ENCODE measurements at regions not wholly inside any gene's neighbourhood (a gene's known extent, or its start where the extent isn't known, plus 50 kb on each side); places are given as distances from the start of the nearest gene placed in this dataset.
A peak's percentile ranks its signal among the peaks of the same experiment; 100 is the strongest.

- TF ChIP-seq MYC (IDR thresholded peaks at IDR 0.05; ENCODE audit: low read depth, low read length) (no peak), MAX (IDR thresholded peaks at IDR 0.05; ENCODE audit: low read depth, low read length) (no peak), CTCF (IDR thresholded peaks at IDR 0.05; ENCODE audit: low read depth, low read length) (no peak)
- DNase-seq (ENCODE audit: low read depth), result no peak
- no peak overlapping the region for H3K4me3 ChIP-seq (ENCODE audit: low read depth, low read length)
These were observed 312.4 kb upstream of the ECI2 start for GRCh38 chr6:4447639-4448330.

GRCh38 chr6:4446982-4447381 lies 311.6 kb upstream of the ECI2 start:
- H3K4me3 ChIP-seq (ENCODE audit: low read depth, low read length), result no peak overlapping the region
- DNase-seq (ENCODE audit: low read depth), result peak; percentile 18

GRCh38 chr6:4441981-4442434 lies 306.6 kb upstream of the ECI2 start:
- no peak overlapping the region for H3K4me3 ChIP-seq (ENCODE audit: low read depth, low read length)
- TF ChIP-seq MYC (IDR thresholded peaks at IDR 0.05; ENCODE audit: low read depth, low read length), result no peak
- no peak for TF ChIP-seq CTCF (IDR thresholded peaks at IDR 0.05; ENCODE audit: low read depth, low read length)
- no peak for TF ChIP-seq MAX (IDR thresholded peaks at IDR 0.05; ENCODE audit: low read depth, low read length)
- TF ChIP-seq POLR2A (IDR thresholded peaks at IDR 0.05; ENCODE audit: extremely low read depth, insufficient read length), result no peak
- no peak for DNase-seq (ENCODE audit: low read depth)

More at GRCh38 chr6:4446982-4447381, 311.6 kb upstream of the ECI2 start:
- TF ChIP-seq MAX (IDR thresholded peaks at IDR 0.05; ENCODE audit: low read depth, low read length) (no peak), POLR2A (IDR thresholded peaks at IDR 0.05; ENCODE audit: extremely low read depth, insufficient read length) (no peak), CTCF (IDR thresholded peaks at IDR 0.05; ENCODE audit: low read depth, low read length) (no peak), MYC (IDR thresholded peaks at IDR 0.05; ENCODE audit: low read depth, low read length) (no peak)

GRCh38 chr6:4439159-4439558 lies 303.8 kb upstream of the ECI2 start:
- no peak overlapping the region for H3K4me3 ChIP-seq (ENCODE audit: low read depth, low read length)
- TF ChIP-seq MYC (IDR thresholded peaks at IDR 0.05; ENCODE audit: low read depth, low read length) (no peak), POLR2A (IDR thresholded peaks at IDR 0.05; ENCODE audit: extremely low read depth, insufficient read length) (no peak), MAX (IDR thresholded peaks at IDR 0.05; ENCODE audit: low read depth, low read length) (no peak), CTCF (IDR thresholded peaks at IDR 0.05; ENCODE audit: low read depth, low read length) (no peak)

GRCh38 chr6:4437342-4437741 lies 302.0 kb upstream of the ECI2 start:
- H3K4me3 ChIP-seq (ENCODE audit: low read depth, low read length), result no peak overlapping the region
- no peak for DNase-seq (ENCODE audit: low read depth)
- TF ChIP-seq POLR2A (IDR thresholded peaks at IDR 0.05; ENCODE audit: extremely low read depth, insufficient read length) (no peak), MAX (IDR thresholded peaks at IDR 0.05; ENCODE audit: low read depth, low read length) (no peak), MYC (IDR thresholded peaks at IDR 0.05; ENCODE audit: low read depth, low read length) (no peak), CTCF (IDR thresholded peaks at IDR 0.05; ENCODE audit: low read depth, low read length) (no peak)

More at GRCh38 chr6:4439159-4439558, 303.8 kb upstream of the ECI2 start:
- no peak for DNase-seq (ENCODE audit: low read depth)
